Esophagus mucosa (tissue), 1 donor: ENCODE measurements at regions not wholly inside any gene's neighbourhood (a gene's known extent, or its start where the extent isn't known, plus 50 kb on each side); places are given as distances from the start of the nearest gene placed in this dataset.
"Not testable (repeated sequence)": the region's sequence is repeated elsewhere in the genome, so short reads cannot be mapped to it uniquely, and the experiment has no call there.

ENCODE experiments used
- ATAC-seq: fragments of 200-7000 bp; cut with Tn5 transposase; one replicate; pipeline ENCODE4 v1.9.1; 2020
- donor health status: DM: yes; HTN: yes; CAD: no.

DNA sequence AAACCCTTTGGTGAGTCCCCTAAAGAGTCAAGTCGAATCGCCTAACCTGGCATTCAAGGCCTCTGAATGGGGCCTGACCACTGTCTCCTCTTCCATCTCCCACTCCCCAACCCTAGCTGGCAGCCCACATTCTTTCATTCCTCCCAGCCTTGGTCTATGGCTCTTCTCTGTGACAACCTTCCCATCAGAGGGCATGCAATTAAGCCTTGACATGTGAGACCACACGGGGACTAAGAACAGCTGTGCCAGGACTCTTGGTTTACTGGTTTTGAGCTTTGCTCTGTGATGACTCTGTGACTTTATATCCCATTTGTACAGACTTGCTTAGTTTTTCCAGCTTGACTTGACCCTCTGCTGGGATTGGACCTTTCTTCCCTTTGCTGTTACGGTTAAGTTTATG lies 116.6 kb downstream of the BUB3 start:
- ATAC-seq = no peak

DNA sequence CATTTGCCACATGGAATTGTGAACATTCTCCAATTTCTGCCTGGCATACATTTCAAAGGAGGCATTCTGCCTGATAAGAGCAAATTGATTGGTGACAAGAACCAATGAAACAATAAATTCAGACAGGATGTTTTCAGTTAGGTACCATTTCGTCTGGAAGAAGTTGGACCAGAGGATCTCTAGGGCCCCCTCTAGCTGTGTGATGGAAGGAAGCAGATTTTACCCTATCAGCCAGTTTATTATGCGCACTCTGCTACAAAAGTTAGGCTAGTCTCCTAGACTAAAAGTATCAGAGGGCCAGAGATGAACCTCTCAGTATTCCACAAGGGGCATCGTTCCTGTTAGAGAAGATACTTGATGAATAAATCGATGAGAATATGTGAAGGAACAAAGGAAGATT lies 118.0 kb downstream of the BUB3 start:
- no peak for ATAC-seq

DNA sequence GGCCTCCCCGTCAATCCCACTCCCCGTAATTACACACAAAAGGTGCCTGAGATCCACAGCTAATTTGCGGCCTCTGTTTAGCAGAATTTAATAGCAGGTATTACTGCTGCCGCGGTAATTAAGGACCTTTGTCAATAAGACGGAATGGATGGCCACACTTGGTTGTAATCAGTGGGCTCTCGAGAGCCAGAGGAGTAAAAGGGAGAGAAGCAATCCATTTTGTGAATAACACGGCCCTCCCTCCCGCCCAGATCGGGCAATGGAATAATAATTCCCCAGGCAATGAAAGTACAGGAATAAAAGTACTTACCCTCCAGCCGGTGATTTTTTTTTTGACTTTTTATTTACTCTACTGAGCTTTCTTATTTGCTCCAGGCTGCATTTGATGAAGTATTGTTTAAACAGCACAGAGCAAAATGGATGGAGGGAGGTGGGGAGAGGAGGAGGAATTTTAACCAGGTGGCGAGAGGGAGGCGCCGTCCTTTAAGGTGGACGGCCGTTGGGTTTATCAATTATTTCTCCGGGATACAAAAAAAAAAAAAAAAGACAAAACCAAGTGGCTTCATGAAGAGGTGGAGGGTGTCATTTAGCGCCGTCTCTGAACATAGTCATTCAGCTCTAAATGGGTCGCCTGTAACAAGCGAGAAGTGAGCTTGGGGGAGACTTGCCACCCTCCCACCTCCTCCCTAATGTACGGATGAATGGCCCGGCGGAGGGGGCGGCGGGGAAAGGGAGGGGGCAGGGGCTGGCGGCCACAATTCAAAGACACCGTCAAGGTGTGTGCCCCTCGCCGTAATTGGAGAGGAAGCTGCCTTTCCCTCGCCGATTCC lies 120.3 kb downstream of the BUB3 start:
- no peak for ATAC-seq

GRCh38 chr10:123275136-123275564 lies 120.9 kb downstream of the BUB3 start:
- no peak for ATAC-seq

DNA sequence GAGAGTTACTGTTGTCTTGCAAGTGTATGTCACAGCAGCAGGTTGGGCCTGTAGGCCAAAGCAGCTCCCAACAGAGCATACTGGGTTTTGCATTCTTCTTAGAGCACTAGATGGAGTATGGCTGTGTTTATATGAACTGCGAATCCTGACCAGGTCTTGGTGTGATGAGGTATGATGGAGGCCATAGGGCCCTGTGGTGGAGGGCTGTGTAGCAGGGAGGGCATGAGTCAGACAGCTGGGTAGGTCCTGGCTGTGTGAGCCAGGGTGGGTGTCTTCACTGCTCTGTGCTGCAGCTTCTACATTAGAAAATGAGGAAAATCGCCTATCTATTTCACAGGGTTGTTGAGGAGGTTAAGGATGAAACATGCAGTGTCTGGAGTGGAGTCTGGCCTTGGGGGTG lies 124.2 kb downstream of the BUB3 start:
- ATAC-seq = no peak

- not testable (repeated sequence) for ATAC-seq
Observed at GRCh38 chr10:123283371-123283770, 129.2 kb downstream of the BUB3 start.

DNA sequence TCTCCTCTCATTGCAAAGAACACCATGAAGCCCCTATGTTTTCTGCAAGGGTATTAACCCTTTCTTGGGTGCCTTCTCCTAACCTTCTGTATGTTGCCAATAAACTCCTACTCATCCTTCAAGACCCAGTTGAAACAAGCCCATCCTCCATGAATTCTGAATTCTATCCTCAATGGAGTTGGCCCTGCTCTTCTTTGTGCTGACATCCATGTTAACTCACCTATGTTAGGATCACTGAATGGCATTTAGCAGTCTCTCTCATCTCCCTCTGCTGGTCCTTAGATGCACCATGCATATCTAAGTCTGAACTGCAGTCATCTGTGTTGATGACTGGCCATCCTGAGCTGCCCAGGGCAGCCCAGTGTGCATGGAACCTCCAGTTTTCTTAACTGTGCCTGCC lies 129.8 kb downstream of the BUB3 start:
- ATAC-seq = no peak

DNA sequence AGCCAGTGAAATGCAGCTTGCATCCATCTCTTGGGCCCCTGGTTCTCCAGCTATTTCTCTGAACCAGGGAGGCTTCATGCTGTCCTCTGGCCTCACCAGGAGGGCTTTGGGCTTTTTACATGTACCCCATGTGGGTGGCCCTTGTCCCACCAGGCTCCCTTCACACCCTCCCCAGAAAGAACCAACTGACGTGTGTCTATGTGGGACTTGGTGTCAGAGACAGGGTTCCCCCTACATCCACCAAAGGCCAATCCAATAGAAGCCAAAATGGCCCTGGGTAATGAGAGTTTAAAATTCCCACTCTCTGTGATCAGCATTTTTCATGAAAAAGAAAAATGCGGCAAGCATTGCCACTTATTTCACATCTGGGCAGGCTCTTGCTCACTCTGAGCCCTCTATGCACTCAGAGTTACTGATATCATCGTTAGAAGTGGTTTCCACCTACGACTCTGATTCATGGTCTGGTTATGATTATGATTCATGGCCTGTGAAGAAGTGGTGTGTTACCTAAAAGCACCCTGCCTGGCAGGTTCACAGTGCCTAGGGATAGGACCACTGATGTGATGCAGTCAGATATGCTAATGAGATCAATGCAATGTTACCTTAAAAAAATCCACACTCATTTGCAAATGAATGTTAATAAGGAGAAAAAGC lies 133.5 kb downstream of the BUB3 start:
- peak; percentile 85 for ATAC-seq

DNA sequence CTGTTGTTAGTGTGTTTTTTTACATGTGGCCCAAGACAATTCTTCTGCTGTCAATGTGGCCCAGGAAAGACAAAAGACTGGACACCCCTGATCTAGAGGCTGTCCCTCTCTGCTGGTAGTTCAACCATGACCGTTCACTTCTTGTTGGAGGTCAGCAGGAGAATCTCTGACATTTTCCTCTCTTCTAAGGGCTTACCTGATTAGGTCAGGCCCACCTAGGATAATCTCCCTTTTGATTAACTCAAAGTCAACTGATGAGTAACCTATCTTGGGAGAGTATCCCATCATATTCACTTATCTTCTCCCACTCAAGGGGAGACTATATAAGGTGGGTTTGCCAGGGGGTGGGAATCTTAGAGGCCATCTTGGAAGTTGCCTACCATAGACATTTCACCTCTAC lies 135.2 kb downstream of the BUB3 start:
- ATAC-seq = no peak

DNA sequence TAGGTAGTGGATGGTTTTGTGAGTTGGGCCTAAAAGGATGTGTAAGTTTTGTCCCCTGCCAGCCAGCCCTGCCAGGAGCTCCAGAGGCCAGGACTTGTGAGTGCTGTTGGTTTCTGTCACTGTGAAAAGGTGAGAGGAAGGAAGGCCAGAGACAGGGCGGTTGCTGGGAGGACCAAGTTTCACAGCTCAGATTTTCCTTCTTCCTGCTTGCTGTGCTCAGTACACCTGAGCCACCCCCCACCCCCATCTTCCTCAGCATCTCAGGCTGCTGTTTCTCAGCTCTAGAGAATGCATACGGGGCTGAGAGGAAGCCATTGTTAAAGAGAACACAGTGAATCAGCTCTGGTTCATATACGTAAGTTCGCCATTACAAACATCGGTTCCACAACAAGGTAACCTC lies 139.9 kb downstream of the BUB3 start:
- ATAC-seq = no peak

DNA sequence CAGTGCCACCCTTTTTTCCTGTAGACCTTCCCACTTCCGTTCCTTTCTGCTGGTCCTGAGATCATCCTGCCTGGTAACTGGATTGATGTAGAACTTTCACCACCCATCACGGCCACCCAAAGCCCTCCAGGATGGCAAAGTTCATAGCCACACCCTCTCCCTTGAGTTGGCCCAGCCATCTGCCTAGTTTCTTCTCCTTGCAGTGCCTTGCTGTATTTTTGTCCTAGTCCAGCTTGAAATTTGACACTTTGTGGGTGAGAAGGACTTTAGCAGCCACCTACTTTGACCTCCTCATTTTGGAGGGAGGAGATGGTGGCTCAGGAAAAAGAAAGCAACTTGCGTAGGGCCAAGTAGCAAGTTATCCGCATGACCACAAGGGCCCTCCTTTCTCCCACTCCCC lies 140.7 kb downstream of the BUB3 start:
- no peak for ATAC-seq

- no peak for ATAC-seq
Observed at GRCh38 chr10:123295644-123296043, 141.4 kb downstream of the BUB3 start.

DNA sequence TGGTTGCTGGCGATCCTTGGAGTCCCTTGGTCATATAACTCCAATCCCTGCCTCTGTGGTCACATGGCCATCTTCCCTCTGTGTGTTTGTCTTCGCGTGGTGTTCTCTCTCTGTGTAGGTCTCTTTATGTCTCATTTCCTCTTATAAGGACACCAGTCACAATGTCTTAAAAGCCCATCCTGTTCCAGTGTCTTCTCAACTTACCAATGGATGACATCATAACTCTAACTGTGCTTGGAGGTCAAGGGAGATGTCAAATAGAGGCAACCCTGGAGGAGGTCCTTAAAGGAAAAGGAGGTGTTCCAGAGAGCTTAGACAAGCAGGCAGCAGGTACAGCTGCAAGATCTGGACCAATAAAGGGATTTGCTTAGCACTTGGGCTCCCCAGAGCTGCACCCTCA lies 143.0 kb downstream of the BUB3 start:
- ATAC-seq = no peak

GRCh38 chr10:123298583-123298982 lies 144.4 kb downstream of the BUB3 start:
- ATAC-seq = no peak

- ATAC-seq = no peak
Observed at GRCh38 chr10:123299598-123299997, 145.4 kb downstream of the BUB3 start.

GRCh38 chr10:123301077-123301857 lies 147.1 kb downstream of the BUB3 start:
- no peak for ATAC-seq

DNA sequence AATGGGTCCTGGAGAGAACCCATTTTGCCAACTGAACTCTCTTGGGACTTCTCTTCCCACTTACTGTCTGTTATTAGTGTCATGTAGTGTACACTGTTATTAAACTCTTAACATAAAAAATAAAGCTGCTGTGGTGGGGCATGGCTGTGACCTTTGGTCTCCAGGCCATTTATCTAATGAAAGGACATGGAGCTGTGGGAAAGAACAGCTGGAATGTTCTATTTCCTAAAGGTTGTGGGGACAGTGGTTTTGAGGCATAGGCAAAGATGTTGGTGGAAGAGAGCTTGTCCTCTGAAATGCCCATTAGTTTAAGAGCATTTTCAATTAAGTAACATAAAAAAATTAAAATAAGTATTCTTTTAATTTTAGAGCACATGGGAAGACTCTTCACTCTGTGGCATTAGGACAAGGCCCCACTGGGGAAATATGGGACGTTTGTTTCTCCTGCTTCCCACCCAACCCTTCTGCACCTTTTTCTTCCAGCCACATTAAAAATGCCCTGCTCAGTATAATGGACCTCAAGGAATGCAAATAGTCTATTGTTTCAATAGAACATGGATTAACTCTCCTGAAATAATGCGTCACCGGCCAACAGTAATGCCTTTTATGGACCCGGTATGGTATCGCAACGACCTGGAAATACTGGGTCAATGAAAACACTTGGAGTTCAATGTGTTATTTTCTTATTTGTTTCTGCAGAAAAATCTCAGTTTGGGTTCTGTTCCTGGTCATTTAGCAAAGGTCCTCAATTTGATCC lies 149.6 kb downstream of the BUB3 start:
- ATAC-seq = no peak

GRCh38 chr10:123305671-123306070 lies 151.5 kb downstream of the BUB3 start:
- no peak for ATAC-seq

DNA sequence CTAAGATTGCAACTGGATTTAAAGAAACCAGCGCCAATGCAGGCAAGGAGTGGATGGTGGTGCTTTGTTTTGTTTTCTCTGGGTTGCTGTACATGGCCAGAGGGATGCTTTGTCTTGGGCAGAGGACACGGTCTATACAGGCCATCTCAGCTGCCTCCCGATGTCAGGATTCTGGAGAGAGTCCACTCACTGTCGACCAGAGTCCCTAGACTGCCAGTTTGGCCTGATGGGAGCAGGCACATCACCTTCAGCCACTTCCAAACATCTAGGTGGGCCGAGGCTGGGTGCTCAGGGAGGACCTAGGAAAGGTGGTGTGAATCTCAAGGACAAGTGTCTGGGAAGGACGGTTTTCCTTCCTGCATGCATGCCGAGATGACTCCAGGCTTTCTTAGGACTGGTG lies 152.1 kb downstream of the BUB3 start:
- ATAC-seq = no peak

DNA sequence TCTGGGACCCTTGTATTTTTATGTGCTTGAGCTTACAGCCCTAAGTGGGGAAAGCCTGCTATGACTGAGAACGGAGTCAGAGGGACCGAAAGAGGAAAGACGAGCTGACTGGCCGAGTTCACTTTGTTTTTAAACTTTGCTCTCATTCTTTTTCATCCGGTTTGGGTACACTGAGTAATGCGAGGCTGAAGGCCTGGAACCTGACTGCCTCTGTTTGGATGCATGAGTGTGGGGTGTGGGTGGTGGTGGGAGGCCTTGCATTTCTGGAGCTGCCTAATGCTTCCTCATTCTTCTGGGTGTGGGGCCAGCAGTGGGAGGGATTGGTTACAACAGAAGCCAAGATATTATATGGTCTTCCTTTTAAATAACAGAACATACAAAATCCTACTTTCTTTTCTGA lies 155.5 kb downstream of the BUB3 start:
- ATAC-seq = no peak

GRCh38 chr10:123316776-123317175 lies 162.6 kb downstream of the BUB3 start:
- ATAC-seq = no peak

- ATAC-seq = no peak
Observed at GRCh38 chr10:123318516-123318915, 164.3 kb downstream of the BUB3 start.

DNA sequence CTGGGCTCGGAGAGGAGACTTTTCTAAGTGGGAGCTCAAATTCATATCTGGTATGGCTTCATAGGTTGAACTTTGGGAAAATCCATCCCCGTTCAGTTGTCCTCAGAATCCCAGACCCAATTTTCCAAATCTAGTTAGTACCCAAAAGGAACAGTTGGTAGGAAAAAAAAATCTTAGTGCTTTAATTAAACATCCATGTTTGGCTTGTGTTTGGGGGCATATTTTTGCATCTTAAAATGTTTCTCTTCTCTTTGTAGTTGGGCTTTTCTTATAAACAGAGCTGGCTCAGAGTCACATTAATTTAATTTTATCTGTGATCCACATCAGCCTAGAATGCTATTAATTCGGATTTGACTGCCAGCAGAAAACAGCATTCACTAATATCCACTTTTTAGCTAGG lies 165.9 kb downstream of the BUB3 start:
- no peak for ATAC-seq
